ENCODE measurements at regions not wholly inside any gene's neighbourhood (a gene's known extent, or its start where the extent isn't known, plus 50 kb on each side); places are given as distances from the start of the nearest gene placed in this dataset.

- DNase-seq (ENCODE audit: low read depth), result no peak
Measured at GRCh38 chr21:29228306-29228705, 70.4 kb upstream of the BACH1 start.

- DNase-seq (ENCODE audit: low read depth), result no peak
Measured at GRCh38 chr21:29230551-29231261, 68.0 kb upstream of the BACH1 start.

GRCh38 chr21:29231756-29232529 lies 66.8 kb upstream of the BACH1 start:
- no peak for DNase-seq (ENCODE audit: low read depth)

DNA sequence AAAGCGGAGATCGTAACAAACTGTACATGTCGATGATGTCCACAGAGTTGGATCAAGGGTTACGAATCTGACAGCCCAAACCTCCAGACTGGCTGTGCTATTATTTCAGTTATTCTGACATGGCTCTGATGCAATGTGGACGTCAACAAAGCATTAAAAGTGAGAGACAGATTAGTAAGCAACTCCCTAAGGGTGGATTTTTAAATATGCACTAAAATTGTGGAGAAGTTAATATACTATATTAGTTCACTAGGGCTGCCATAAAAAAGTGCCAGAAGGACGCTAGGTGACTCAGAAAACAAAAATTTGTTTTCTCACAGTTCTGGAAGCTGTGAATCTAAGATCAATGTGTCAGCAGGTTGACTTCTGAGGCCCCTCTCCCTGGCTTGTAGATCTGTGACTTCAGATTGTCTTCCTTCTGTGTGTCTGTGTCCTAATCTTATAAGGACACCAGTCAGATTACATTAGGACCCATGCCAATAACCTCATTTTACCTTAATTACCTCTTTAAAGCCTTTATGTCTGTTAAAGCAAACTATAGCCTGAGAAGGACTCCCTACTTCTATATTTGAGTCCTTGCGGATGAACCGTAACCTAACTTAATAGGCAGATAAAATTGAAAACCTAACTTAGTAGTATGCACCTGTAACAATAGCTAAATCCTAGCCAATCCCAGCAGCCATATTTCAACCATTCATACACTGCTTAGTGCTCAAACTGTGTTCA lies 66.0 kb upstream of the BACH1 start:
- DNase-seq (ENCODE audit: low read depth), result no peak

DNA sequence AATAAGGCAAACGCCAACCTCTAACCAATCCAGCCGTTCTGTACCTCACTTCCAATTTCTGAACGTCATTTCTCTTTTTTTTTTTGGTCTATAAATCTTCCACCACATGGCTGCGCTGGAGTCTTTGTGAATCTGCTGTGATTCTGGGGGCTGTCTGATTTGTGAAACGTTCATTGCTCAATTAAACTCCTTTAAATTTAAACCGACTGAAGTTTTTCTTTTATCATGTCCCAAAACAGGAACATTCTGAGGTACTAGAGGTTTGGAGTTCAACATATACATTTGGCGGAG lies 65.5 kb upstream of the BACH1 start:
- DNase-seq (ENCODE audit: low read depth), result no peak

GRCh38 chr21:29233611-29234540 lies 64.8 kb upstream of the BACH1 start:
- no peak for DNase-seq (ENCODE audit: low read depth)

DNA sequence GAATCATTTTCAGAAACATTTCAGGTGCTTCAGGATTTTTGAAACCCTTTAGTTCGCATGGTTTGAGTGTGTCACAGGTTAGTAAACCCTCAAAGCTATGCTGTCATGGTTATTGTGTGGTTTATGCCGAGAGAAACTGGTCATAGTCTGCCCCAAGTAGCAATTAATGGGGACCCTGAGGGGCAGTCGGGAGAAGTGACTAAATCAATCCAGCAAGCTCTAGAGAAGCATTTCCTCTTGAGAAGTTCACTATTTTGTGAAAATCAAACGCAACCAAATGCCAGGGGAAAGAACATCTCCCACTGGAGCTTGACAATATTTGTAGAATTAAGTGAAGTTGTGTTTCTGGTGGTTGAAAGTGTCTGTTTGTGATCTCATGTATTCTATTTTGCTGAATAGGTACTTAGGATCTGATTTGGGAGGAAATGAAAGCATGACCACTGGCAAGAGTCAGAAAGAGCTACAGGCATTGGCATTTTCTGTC lies 63.0 kb upstream of the BACH1 start:
- DNase-seq (ENCODE audit: low read depth), result no peak

DNA sequence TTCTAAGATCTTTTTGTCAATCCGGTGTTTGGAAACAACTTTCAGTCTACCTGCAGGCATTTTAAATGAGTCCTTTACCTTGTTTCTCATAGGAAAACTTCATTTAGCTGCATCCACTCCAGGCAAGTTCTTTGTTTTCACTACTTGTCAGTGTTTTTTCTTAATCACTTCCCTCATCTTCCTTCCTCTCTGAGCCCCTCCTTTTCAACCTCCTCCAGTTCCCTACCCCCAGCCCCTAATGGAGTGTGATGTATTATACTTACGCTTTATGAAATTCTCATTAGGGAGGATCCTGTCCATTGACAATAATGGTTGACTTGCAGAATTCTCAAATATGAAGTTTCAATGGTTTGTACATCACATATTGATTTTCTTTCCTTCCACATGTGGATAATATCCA lies 62.5 kb upstream of the BACH1 start:
- DNase-seq (ENCODE audit: low read depth), result no peak

DNA sequence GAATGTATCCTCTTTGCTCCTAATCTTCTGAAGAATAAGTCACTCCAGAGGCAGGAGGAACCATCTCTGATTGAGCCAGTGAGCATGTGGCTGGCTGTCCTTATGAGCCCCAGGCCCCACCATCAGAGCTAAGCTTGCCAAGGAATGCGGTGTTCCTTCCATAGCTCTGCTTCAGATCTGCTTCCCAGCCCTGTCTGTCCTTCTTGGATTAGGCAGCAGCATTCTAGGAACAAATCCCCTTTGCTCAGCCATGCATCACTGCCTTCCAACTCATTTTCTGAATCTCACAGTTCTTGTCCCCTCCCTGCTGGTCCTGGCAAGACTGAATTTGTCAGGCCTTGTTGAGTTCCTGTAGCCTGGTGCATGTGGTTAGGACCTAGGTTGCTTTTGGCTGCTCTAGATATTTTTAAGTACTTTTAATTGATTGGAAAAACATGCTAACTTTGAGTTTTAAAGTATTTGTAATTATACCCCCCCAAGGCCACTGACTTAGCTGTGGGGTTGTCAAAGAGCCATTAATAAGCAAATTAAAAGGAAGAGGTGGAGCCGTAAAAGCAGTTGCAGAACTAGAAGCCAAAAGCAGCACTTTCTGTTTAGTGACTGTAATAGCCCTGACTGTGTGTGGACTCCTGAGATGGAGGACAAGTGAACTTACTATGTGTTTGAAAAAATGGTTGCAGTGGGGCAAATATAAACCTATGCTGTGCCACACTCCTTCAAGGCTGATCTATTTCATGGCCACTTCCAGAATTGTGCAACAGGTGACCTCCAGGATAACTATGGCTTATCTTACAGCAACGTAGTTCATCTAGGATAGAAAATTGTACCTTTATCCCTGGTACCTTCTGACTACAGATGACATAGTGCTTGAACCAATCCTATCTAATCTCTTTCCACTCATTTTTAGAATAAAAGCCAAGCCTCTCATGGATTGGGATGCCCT lies 61.3 kb upstream of the BACH1 start:
- no peak for DNase-seq (ENCODE audit: low read depth)

DNA sequence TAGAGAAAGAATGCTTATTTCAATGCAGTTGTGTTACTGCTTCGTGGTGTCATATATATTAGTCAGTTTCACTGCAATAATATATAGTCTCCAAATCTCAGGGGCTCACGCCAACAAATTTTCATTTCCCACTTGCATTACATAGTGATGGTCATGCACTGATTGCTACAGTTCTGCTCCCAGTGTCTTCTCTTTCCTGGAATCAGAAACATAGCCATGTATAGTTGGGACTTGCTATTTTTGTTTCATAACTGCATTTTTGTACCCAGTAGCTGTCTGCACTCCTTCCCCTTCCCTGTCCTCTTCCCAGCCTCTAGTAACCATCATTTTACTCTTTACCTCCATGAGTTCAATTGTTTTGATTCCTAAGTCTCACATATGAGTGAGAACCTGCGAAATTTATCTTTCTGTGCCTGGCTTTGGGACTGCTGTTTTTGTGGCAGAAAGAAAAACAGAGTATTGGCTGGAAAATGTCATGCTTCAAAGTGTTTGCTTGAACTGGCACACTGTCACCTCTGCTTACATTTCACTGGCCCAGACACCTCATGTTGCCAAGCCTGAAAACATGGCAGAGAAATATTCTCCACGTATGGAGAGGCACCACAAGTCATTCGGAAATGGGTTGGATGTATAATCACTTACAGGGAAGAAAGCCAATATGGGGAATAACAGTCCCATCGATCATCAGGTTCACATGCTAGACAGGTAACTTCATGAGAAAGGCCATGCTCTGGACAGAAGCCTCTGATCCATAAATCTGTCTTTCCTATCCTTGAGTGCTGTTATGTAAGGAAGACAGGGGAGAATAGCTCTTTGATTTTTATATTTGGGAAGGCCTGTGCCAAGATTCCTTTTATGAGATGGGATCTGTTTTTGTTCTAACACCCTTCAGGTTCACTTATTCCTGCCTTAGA lies 60.4 kb upstream of the BACH1 start:
- no peak for DNase-seq (ENCODE audit: low read depth)

GRCh38 chr21:29238967-29239290 lies 59.8 kb upstream of the BACH1 start:
- no peak for DNase-seq (ENCODE audit: low read depth)

GRCh38 chr21:29240136-29240535 lies 58.6 kb upstream of the BACH1 start:
- DNase-seq (ENCODE audit: low read depth), result no peak

- no peak for DNase-seq (ENCODE audit: low read depth)
Measured at GRCh38 chr21:29242201-29242600, 56.5 kb upstream of the BACH1 start.

- no peak for DNase-seq (ENCODE audit: low read depth)
Measured at GRCh38 chr21:29243188-29243587, 55.5 kb upstream of the BACH1 start.

GRCh38 chr21:29245104-29245643 lies 53.5 kb upstream of the BACH1 start:
- DNase-seq (ENCODE audit: low read depth), result peak; percentile 3

- DNase-seq (ENCODE audit: low read depth), result no peak
Measured at GRCh38 chr21:29245863-29246262, 52.9 kb upstream of the BACH1 start.

DNA sequence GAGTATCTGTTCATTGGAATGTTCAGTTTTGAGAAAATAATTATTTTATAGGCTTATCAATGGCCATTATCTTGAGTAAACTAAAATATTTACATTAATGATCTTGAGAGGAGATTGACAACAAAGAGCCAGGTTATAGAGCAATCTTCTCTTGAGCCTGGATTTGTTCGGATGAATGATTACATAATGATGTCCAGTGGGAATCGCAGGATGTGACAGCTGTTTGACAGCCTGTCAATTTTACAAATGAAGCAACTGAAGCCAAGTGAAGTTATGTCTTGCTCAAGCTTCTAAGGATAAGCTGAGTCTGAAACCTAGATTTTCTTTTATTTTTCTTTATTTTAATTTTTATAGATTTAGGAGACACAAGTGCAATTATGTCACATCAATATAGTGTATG lies 52.1 kb upstream of the BACH1 start:
- no peak for DNase-seq (ENCODE audit: low read depth)

- no peak for DNase-seq (ENCODE audit: low read depth)
Measured at GRCh38 chr21:29248124-29248523, 50.6 kb upstream of the BACH1 start.

Data from stimulated activated CD8-positive, alpha-beta memory T cell treated with anti-CD3 and anti-CD28 coated beads, Interleukin-4, amount 100 ng/mL, for 24 hours (primary cell).